Breast epithelium (tissue), 4 donors: ENCODE measurements at regions not wholly inside any gene's neighbourhood (a gene's known extent, or its start where the extent isn't known, plus 50 kb on each side); places are given as distances from the start of the nearest gene placed in this dataset.
"Not testable (repeated sequence)": the region's sequence is repeated elsewhere in the genome, so short reads cannot be mapped to it uniquely, and the experiment has no call there.

Experiments
- DNase-seq, 2 donors: peaks; one replicate each; pipeline ENCODE4 v3.0.0-alpha.2; 2019; ENCODE audit warnings: low spot score in 2 of 2
- H3K27ac ChIP-seq, 2 donors: fragments of 200-600 bp; sonication (generic) in 1 of 2; one replicate each; pipeline ENCODE4 v1.5.1; 2016 to 2019; ENCODE audit warnings: mild to moderate bottlenecking in 1 of 2
- H3K27me3 ChIP-seq, 2 donors: fragments of 200-600 bp; sonication (generic) in 1 of 2; one replicate each; pipeline versions ENCODE4 v1.5.1 to v1.6.0; 2017 to 2019; ENCODE audit warnings: control low read depth in 1 of 2, mild to moderate bottlenecking in 1 of 2
- H3K36me3 ChIP-seq: fragments of 200-600 bp; one replicate; pipeline ENCODE4 v1.5.1; 2019
- H3K4me1 ChIP-seq, 2 donors: fragments of 200-600 bp; sonication (generic); one replicate each; pipeline ENCODE4 v1.5.1; 2016 to 2019; ENCODE audit warnings: control low read depth in 1 of 2
- H3K4me3 ChIP-seq, 3 donors: fragments of 200-600 bp; sonication (generic); 1 replicate in 2 of 3; 2 replicates in 1 of 3; pipeline ENCODE4 v1.5.1; 2016 to 2019; ENCODE audit warnings: mild to moderate bottlenecking in 3 of 3, moderate library complexity in 2 of 3
- H3K9me3 ChIP-seq, 2 donors: fragments of 200-600 bp; sonication (generic) in 1 of 2; one replicate each; pipeline ENCODE4 v1.5.1; 2016 to 2019; ENCODE audit warnings: control low read depth in 1 of 2
- intact Hi-C: fragments of 100-400 bp; cut with DNase I; formaldehyde crosslinking; loops from one replicate; pipeline ENCODE4 v1.15.1; 2023; ENCODE audit warnings: low total_unique reads

DNA sequence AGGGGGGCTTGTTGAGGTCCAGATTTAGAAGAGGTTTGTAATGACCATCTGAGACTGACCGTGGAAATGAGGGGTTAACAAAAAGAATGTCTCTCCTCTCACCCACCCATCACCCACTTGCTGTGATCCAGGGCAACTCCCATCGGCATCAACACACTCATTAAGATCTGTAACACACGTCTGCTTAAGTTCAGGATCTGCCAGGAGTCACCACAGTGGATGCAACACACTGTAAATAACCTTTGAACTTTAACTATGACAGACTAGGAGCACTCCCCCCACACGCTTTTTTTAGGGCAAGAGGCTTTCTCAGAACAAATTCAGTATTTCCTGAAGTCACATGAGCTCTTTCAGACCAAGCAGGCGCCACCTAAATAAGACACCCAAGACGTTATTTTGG is 301.9 kb downstream of the ANAPC1 start:
- intact Hi-C loops, H3K27me3 ChIP-seq, H3K4me3 ChIP-seq, DNase-seq, H3K9me3 ChIP-seq, H3K4me1 ChIP-seq, H3K36me3 ChIP-seq, H3K27ac ChIP-seq: not testable (repeated sequence)

DNA sequence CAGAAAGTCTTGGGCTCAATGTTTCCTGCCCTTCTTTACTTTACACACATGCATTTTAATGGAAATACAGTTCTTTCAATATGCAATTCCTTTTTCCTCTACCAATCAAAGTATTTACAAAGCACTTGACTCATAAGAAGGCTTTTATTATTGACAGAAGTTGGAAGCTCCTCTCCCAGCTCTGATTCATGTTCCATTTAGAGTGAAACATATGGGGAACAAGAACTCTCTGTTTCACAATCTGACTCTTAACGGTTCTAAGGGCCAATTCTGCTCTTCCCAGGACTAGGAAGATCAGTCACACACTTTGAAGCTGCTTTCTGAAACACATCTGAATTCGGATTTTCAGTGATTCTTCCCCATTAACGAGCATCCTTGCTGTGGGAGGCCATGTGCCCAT is 300.5 kb downstream of the ANAPC1 start:
- H3K4me3 ChIP-seq, H3K4me1 ChIP-seq, DNase-seq, H3K27me3 ChIP-seq, H3K27ac ChIP-seq, intact Hi-C loops, H3K9me3 ChIP-seq, H3K36me3 ChIP-seq: not testable (repeated sequence)

DNA sequence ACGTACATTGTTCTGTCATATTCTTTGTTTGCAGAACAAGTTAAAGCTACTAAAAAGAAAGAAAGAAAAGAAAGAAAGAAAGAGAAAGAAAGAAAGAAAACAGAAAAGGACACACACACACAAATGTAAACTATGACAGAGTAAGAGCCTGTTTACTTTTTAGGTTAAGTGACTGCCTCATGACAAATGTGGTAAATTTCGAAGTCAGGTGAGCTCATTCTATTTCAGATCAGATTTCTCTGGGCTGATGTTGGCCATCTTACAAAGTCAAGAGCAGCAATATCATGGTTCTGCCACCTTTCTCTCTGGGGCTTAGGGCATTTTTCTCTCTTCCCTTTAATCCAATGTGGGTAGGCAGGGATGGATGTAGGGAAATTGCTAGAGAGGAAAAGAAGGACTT is 299.5 kb downstream of the ANAPC1 start:
- H3K4me3 ChIP-seq, intact Hi-C loops, H3K27me3 ChIP-seq, H3K4me1 ChIP-seq, DNase-seq, H3K27ac ChIP-seq, H3K36me3 ChIP-seq, H3K9me3 ChIP-seq: not testable (repeated sequence)

DNA sequence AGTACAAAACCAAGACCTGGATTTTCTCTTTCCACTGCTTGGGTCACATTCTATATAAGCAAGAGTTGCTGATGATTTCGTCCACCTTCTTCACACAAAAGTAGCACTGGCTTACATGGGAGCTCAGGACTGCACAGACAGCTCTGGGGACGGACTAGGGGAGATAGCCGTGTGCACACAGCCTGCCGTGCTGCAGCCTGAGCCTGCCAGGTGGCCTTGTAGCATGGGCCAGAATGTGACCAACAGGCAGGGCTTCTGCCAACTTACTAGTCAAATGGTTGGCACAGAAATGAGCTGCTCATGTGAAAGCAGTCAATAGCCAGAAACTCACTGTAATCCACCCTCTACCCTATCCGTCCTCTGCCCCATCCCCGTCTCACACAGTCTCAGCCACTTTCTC is 299.0 kb downstream of the ANAPC1 start:
- DNase-seq, H3K27me3 ChIP-seq, H3K4me3 ChIP-seq, H3K36me3 ChIP-seq, H3K4me1 ChIP-seq, H3K9me3 ChIP-seq, H3K27ac ChIP-seq, intact Hi-C loops: not testable (repeated sequence)

DNA sequence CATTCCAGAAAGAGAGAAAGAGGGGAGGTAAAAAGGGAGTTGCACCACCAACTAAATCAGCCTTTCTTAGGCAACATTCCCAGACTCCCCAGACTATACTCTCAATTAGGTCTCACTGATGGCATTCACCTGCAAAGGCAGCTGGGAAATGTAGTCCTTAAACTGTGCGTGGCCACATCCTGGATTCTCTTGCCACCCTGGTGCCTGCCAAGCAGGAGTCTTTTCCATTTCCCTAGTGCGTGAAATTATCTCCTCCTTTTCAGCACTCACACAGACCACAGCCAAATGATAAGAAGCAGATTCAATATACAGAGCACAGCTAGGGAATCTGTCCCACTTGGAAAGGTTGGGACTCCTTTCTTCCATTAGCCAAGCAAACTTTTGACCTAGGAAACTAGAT is 298.0 kb downstream of the ANAPC1 start:
- H3K36me3 ChIP-seq, H3K4me1 ChIP-seq, H3K27ac ChIP-seq, intact Hi-C loops, H3K27me3 ChIP-seq, H3K4me3 ChIP-seq, DNase-seq, H3K9me3 ChIP-seq: not testable (repeated sequence)

DNA sequence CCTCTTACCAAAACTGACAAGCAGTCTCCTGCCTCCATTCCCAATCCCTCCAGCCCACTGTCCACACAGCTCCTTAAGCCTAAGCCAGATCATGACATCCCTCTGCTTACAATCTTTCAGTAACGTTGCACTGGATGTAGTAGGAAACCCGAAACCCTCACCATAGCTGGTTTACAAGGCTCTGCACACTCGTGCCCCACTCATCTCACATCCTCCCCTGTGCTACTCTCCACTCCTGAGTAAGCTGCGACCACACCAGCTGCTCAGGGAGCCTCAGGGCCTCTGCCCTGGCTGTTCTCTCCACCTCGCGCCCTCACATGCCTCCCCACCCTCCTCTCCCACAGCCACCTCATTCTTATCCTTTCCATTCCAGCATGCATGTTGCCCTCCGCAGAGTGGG is 288.9 kb downstream of the ANAPC1 start:
- DNase-seq = not testable (repeated sequence)

DNA sequence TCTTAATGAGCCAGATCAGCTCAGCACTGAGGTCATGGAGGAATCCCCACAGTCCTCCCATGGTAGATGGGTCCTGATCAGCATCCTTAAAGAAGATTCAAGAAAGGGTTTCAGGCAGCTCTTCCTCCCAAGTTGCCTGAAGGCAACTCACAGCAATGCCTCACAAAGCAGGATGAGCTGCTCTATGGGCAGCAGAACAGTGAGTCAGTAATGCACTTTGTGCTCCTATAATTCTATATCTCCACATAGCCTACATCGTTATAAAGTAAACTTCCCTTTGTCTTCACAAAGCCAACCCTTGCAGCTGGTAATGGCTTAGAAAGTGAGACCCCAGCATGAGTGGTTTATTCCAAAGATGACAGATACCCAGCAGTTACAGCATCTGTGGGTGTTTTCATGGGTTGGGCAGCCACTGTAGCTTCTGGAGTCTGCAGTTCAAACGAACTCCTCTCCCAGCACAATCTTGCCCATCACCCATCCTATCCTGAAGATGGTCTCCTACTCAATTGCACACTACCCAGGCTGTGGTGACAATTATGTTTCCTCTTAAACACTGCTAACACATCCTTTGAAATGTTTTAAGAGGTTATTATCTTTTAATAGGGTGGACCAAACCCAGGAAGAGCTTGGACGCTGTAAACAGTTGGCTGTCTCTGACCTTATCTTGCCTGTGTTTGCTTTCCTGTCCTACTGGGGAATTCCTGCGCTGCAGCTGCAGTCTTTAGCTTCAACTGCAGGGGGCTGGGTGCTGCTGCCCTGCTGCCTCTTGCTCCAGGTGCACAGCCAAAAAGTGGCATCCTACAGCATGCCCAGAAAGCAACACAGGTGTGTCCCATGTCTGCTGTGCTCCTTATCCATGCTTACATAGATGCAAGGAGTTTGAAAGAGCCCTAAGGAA is 286.9 kb downstream of the ANAPC1 start:
- H3K27ac ChIP-seq, H3K9me3 ChIP-seq, H3K4me3 ChIP-seq, DNase-seq, H3K27me3 ChIP-seq, intact Hi-C loops, H3K4me1 ChIP-seq, H3K36me3 ChIP-seq: not testable (repeated sequence)

More for the DNA sequence above, 288.9 kb downstream of the ANAPC1 start:
- intact Hi-C loops, H3K4me3 ChIP-seq, H3K36me3 ChIP-seq, H3K9me3 ChIP-seq, H3K27ac ChIP-seq, H3K4me1 ChIP-seq, H3K27me3 ChIP-seq: not testable (repeated sequence)

DNA sequence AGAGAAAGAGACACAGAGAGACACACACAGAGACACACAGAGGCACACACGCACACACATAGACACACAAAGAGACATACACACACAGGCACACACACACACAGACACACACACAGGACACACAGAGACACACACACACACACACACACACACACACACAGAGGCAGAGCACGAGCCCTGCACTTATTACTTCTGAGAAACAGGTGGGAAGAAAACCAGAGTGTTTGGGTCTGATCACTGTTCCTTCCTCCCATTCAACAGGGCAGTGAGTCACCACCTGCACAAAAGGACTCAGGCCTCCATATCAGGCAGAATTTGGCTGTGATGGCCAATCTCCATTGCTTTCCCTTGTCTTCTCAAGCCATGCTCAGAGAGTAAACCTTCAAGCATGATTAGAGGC is 285.0 kb downstream of the ANAPC1 start:
- intact Hi-C loops, H3K36me3 ChIP-seq, H3K4me3 ChIP-seq, H3K27me3 ChIP-seq, DNase-seq, H3K4me1 ChIP-seq, H3K27ac ChIP-seq, H3K9me3 ChIP-seq: not testable (repeated sequence)

DNA sequence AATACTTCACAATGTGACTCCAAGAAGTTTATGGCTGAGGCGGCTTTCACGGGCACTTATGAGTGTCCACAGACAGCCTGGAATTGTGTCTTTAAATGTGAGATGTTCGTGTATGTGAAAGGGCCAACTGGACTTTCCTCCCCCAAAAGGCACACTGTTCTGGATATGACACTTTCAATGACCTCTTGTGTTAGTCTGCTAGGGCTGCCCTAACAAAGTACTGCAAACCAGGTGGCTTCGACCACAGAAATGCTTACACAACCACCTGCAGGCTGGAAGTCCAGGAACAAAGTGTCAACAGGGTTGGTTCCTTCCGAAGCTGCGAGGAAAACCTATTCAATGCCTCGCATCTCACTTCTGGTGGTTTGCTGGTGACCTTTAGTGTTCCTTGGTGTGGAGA is 281.7 kb downstream of the ANAPC1 start:
- H3K36me3 ChIP-seq, H3K4me3 ChIP-seq, DNase-seq, H3K27me3 ChIP-seq, intact Hi-C loops, H3K27ac ChIP-seq, H3K9me3 ChIP-seq, H3K4me1 ChIP-seq: not testable (repeated sequence)

DNA sequence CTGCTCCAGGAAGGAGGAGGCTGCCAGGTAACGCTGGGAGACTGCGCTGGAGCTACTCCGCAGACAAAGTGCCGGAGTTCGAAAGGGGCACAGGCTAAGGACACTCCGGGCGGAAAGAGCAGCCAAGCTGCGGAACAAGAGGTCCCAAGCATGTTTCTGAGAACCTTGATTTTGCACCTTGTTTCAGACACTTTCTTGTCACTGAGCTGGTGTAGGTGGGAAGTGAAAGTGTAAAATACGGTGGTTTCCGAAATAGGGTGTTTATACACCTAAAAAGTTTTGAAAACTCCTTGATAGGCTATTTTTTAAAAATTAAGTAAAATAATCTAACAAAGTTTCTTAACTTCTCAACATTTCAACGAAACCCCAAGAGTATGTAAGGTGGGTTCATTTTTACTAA is 278.2 kb downstream of the ANAPC1 start:
- H3K4me3 ChIP-seq, H3K9me3 ChIP-seq, H3K36me3 ChIP-seq, DNase-seq, H3K27ac ChIP-seq, H3K4me1 ChIP-seq, intact Hi-C loops, H3K27me3 ChIP-seq: not testable (repeated sequence)

DNA sequence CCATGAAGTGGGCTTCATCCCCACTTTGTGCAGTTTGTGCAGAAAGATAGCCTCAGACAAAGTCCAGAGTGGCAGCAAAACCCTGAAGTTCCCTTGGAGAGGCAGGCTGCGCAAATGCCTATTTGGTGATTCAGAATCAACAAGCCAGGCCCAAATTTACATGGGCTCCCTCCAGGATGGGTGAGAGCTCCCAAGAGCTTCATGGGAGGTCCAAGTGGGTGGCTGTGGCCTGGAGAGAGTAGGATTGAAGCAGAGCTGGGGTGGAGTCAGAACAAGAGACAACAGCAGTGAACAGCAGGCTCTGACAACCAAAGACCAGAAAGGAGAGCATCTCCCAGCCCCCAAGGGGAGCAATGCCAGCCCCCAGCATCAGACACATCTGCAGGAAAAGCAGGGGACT is 277.4 kb downstream of the ANAPC1 start:
- intact Hi-C loops, H3K36me3 ChIP-seq, H3K9me3 ChIP-seq, H3K4me1 ChIP-seq, DNase-seq, H3K4me3 ChIP-seq, H3K27ac ChIP-seq, H3K27me3 ChIP-seq: not testable (repeated sequence)

DNA sequence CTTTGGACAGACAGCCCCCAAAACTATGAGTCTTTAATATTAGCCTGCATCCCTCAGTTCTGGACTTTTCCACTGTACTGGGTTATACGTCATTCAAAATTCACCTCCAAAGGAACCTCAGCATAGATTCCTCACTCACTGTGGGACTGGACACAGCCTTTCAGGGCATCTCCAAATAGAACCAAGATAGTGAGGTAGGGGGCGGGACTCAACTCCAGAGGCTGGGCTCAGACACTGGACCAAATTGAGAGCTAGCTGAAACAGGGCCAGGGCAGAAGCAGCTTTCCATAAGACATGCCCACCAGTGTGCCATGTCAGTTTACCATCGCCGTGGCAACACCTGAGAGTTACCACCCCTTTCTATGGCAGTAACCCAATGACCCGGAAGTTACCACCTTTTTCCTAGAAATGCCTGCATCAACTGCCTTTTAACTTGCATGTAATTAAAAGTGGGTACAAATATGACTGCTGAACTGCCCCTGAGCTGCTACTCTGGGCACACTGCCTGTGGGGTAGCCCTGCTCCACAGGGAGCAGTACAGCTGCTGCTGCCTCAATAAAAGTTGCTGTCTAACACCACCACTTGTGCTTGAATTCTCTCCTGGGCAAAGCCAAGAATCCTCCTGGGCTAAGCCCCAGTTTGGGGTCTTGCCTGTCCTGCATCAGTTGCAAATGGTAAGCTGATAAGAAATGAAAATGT is 274.7 kb downstream of the ANAPC1 start:
- H3K36me3 ChIP-seq, H3K4me3 ChIP-seq, H3K27me3 ChIP-seq, intact Hi-C loops, H3K27ac ChIP-seq, H3K9me3 ChIP-seq, DNase-seq, H3K4me1 ChIP-seq: not testable (repeated sequence)

DNA sequence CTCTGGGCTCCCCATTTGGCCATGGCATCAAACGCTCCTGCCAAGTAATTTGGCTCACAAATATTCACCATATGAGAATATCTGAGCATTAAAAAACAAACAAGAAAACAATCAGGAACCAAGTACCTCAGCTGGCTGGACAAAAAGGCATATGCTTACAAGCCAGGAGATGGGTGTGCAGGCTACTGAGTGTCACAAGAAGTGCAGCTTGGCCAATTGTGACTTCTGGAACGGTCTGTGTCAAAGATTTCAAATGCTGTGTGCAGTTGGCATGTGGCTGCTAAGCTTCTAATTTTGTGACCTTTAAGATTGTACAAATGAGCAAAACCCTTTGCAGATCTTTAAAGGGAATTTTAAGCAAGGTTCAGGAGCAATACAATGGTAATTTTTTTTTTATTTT is 274.0 kb downstream of the ANAPC1 start:
- DNase-seq, H3K9me3 ChIP-seq, H3K4me3 ChIP-seq, H3K27ac ChIP-seq, H3K36me3 ChIP-seq, H3K27me3 ChIP-seq, H3K4me1 ChIP-seq, intact Hi-C loops: not testable (repeated sequence)
